CD4-positive, alpha-beta T cell treated with Interleukin-6 for 4 hours (primary cell): ENCODE measurements at regions not wholly inside any gene's neighbourhood (a gene's known extent, or its start where the extent isn't known, plus 50 kb on each side); places are given as distances from the start of the nearest gene placed in this dataset.
"Not testable (repeated sequence)": the region's sequence is repeated elsewhere in the genome, so short reads cannot be mapped to it uniquely, and the experiment has no call there.

Experiments
- DNase-seq: peaks from one replicate; pipeline ENCODE4 v3.0.0-alpha.2; 2020; ENCODE audit warnings: mixed read lengths

GRCh38 chr1:37325010-37325409 lies 149.4 kb upstream of the ZC3H12A start:
- DNase-seq = no peak

GRCh38 chr1:37325509-37326437 lies 148.6 kb upstream of the ZC3H12A start:
- no peak for DNase-seq

GRCh38 chr1:37332126-37332525 lies 142.3 kb upstream of the ZC3H12A start:
- no peak for DNase-seq

GRCh38 chr1:37338658-37339057 lies 135.7 kb upstream of the ZC3H12A start:
- DNase-seq = no peak

GRCh38 chr1:37342736-37343135 lies 131.6 kb upstream of the ZC3H12A start:
- no peak for DNase-seq

GRCh38 chr1:37347104-37347649 lies 127.2 kb upstream of the ZC3H12A start:
- DNase-seq = no peak

GRCh38 chr1:37353871-37354270 lies 120.5 kb upstream of the ZC3H12A start:
- DNase-seq = no peak

GRCh38 chr1:37354876-37355650 lies 119.3 kb upstream of the ZC3H12A start:
- DNase-seq = no peak

GRCh38 chr1:37358992-37359391 lies 115.4 kb upstream of the ZC3H12A start:
- no peak for DNase-seq

- no peak for DNase-seq
These were observed 114.4 kb upstream of the ZC3H12A start for GRCh38 chr1:37360011-37360410.

GRCh38 chr1:37362594-37363385 lies 111.6 kb upstream of the ZC3H12A start:
- DNase-seq = no peak

- no peak for DNase-seq
These were observed 110.8 kb upstream of the ZC3H12A start for GRCh38 chr1:37363535-37363934.

- DNase-seq = not testable (repeated sequence)
These were observed 105.6 kb upstream of the ZC3H12A start for GRCh38 chr1:37368665-37369315.

- no peak for DNase-seq
These were observed 102.1 kb upstream of the ZC3H12A start for GRCh38 chr1:37372302-37372701.

GRCh38 chr1:37372711-37373110 lies 101.7 kb upstream of the ZC3H12A start:
- no peak for DNase-seq

- no peak for DNase-seq
These were observed 101.0 kb upstream of the ZC3H12A start for GRCh38 chr1:37373413-37373812.

- DNase-seq = not testable (repeated sequence)
These were observed 93.8 kb upstream of the ZC3H12A start for GRCh38 chr1:37380546-37380945.

- no peak for DNase-seq
These were observed 86.5 kb upstream of the ZC3H12A start for GRCh38 chr1:37387854-37388253.

GRCh38 chr1:37389327-37389726 lies 85.1 kb upstream of the ZC3H12A start:
- DNase-seq = no peak

- no peak for DNase-seq
These were observed 83.0 kb upstream of the ZC3H12A start for GRCh38 chr1:37391211-37392011.

GRCh38 chr1:37392051-37392450 lies 82.3 kb upstream of the ZC3H12A start:
- no peak for DNase-seq
